Esophagus squamous epithelium (tissue), 4 donors: ENCODE measurements at regions not wholly inside any gene's neighbourhood (a gene's known extent, or its start where the extent isn't known, plus 50 kb on each side); places are given as distances from the start of the nearest gene placed in this dataset.

Experiments used
- CTCF ChIP-seq, 6 experiments: fragments of 450-650 bp in 4 of 6; fragments of 200-600 bp in 2 of 6; sonication (generic) in 2 of 6; IDR thresholded peaks; one replicate each; pipeline ENCODE4 v1.5.1; 2016 to 2019; ENCODE audit warnings: antibody characterized with exemption in 6 of 6, mild to moderate bottlenecking in 4 of 6, moderate library complexity in 4 of 6
- POLR2A ChIP-seq, 4 donors: fragments of 450-650 bp; IDR thresholded peaks; one replicate each; pipeline ENCODE4 v1.6.1; 2017; ENCODE audit warnings: antibody characterized with exemption in 4 of 4, mild to moderate bottlenecking in 4 of 4, moderate library complexity in 3 of 4

GRCh38 chr13:40362502-40362901 lies 303.9 kb downstream of the FOXO1 start:
- no peak for TF ChIP-seq POLR2A (IDR thresholded peaks at IDR 0.05)
- TF ChIP-seq CTCF (IDR thresholded peaks at IDR 0.05) = no peak
